GM12878 (cell line): ENCODE measurements at regions not wholly inside any gene's neighbourhood (a gene's known extent, or its start where the extent isn't known, plus 50 kb on each side); places are given as distances from the start of the nearest gene placed in this dataset.

Experiments
- ATAC-seq: fragments of 200-7000 bp; cut with Tn5 transposase; 3 replicates; pipeline ENCODE4 v1.9.1; 2020; ENCODE audit warnings: mild to moderate bottlenecking, moderate library complexity
- BruUV-seq: library from RNA; stranded (reverse); fragments of 400-500 nt; replicated peaks from 2 replicates; lab custom pipeline; 2021; lab: Mats Ljungman, UMichigan
- CTCF ChIA-PET: fragments of 300-600 bp; sonication (Branson Sonifier 250); formaldehyde crosslinking; extraction: SDS; loops from one replicate; lab custom pipeline; 2021; ENCODE audit warnings: inconsistent platforms; lab: Yijun Ruan, JAX
- POLR2A ChIA-PET: fragments of 350-600 bp; formaldehyde crosslinking; extraction: SDS; loops from one replicate; lab custom pipeline; 2021; ENCODE audit warnings: inconsistent platforms; lab: Charles Lee
- RAD21 ChIA-PET: fragments of 300-600 bp; sonication (Branson Sonifier 250); formaldehyde crosslinking; loops from one replicate; lab custom pipeline; 2023; ENCODE audit warnings: antibody characterized with exemption; ENCODE audit not compliant: unreplicated experiment; lab: Charles Lee
- SMC1A ChIA-PET: fragments of 300-600 bp; sonication (Branson Sonifier 250); formaldehyde crosslinking; loops from one replicate; lab custom pipeline; 2023; ENCODE audit not compliant: unreplicated experiment, uncharacterized antibody; lab: Charles Lee
- DNase-seq: peaks from one replicate; pipeline ENCODE4 v3.0.0-alpha.2; 2011; ENCODE audit warnings: low read depth, low spot score
- FAIRE-seq: peaks from 3 replicates; lab custom pipeline; 2011; peaks lifted over from hg19 to GRCh38; lab: Jason Lieb, UNC
- H2AFZ ChIP-seq: 2 replicates; pipeline ENCODE4 v1.6.0; 2011; ENCODE audit warnings: low read depth, low read length, control low read depth; ENCODE audit not compliant: control insufficient read depth
- H3K27ac ChIP-seq: 2 replicates; pipeline ENCODE4 v1.5.1; 2011; ENCODE audit warnings: control low read depth; ENCODE audit not compliant: control insufficient read depth, insufficient read depth
- H3K27me3 ChIP-seq, 2 experiments: replicated peaks in 1 of 2; 2 replicates each; pipeline versions ENCODE4 v1.6.0 to v1.6.1; 2011; ENCODE audit warnings: low read length in 1 of 2; ENCODE audit not compliant: control insufficient read depth in 2 of 2, insufficient read depth in 2 of 2
- H3K36me3 ChIP-seq, 2 experiments: 2 replicates each; pipeline ENCODE4 v1.5.1; 2011; ENCODE audit warnings: low read length in 1 of 2; ENCODE audit not compliant: control insufficient read depth in 2 of 2, insufficient read depth in 2 of 2
- H3K4me1 ChIP-seq: 2 replicates; pipeline ENCODE4 v1.6.1; 2011; ENCODE audit warnings: mild to moderate bottlenecking, low read length, moderate library complexity, mixed read lengths; ENCODE audit not compliant: control insufficient read depth, insufficient read depth
- H3K4me2 ChIP-seq: 2 replicates; pipeline ENCODE4 v1.6.0; 2011; ENCODE audit warnings: control low read depth; ENCODE audit not compliant: control insufficient read depth, insufficient read depth
- H3K4me3 ChIP-seq: fragments of 200-600 bp; sonication (generic); 2 replicates; pipeline ENCODE4 v1.5.1; 2016
- H3K79me2 ChIP-seq: 2 replicates; pipeline ENCODE4 v1.6.0; 2011; ENCODE audit warnings: low read length; ENCODE audit not compliant: control insufficient read depth, insufficient read depth
- H3K9ac ChIP-seq: 2 replicates; pipeline ENCODE4 v1.8.0; 2011; ENCODE audit warnings: low read length, control low read depth, mixed read lengths; ENCODE audit not compliant: control insufficient read depth, insufficient read depth
- H3K9me3 ChIP-seq: replicated peaks from 3 replicates; pipeline ENCODE4 v1.5.1; 2011; ENCODE audit warnings: mild to moderate bottlenecking, low read length; ENCODE audit not compliant: control insufficient read depth, insufficient read depth
- H4K20me1 ChIP-seq: 2 replicates; pipeline ENCODE4 v1.6.0; 2011; ENCODE audit not compliant: control insufficient read depth, insufficient read depth
- DPF2 ChIP-seq: fragments of 450-650 bp; IDR thresholded peaks from 2 replicates; pipeline ENCODE4 v1.6.1; 2017; ENCODE audit warnings: mild to moderate bottlenecking
- FOXM1 ChIP-seq: IDR thresholded peaks from 2 replicates; pipeline ENCODE4 v1.6.1; 2012; ENCODE audit warnings: low read depth, mild to moderate bottlenecking, inconsistent platforms, low read length, moderate library complexity
- IKZF1 ChIP-seq: fragments of 450-650 bp; conservative IDR thresholded peaks from 2 replicates; pipeline ENCODE4 v1.6.1; 2017; ENCODE audit warnings: antibody characterized with exemption, mild to moderate bottlenecking
- MEF2B ChIP-seq: fragments of 450-650 bp; IDR thresholded peaks from 2 replicates; pipeline ENCODE4 v1.6.1; 2018; ENCODE audit warnings: mild to moderate bottlenecking, moderate library complexity; ENCODE audit not compliant: partially characterized antibody, poor library complexity, severe bottlenecking
- RCOR1 ChIP-seq: conservative IDR thresholded peaks from 2 replicates; pipeline ENCODE4 v1.6.1; 2012; ENCODE audit warnings: low read depth, low read length, improper control_type of control experiment
- RUNX3 ChIP-seq: IDR thresholded peaks from 2 replicates; pipeline ENCODE4 v1.6.1; 2012; ENCODE audit warnings: low read length, inconsistent platforms
- SIX5 ChIP-seq: IDR thresholded peaks from 2 replicates; pipeline ENCODE4 v1.6.1; 2011; ENCODE audit warnings: mild to moderate bottlenecking, low read depth, low read length, moderate library complexity; ENCODE audit not compliant: severe bottlenecking
- YBX1 ChIP-seq: fragments of 450-650 bp; IDR thresholded peaks from 2 replicates; pipeline ENCODE4 v1.6.1; 2016; ENCODE audit warnings: antibody characterized with exemption
- ZNF207 ChIP-seq: fragments of 450-650 bp; IDR thresholded peaks from 2 replicates; pipeline ENCODE4 v1.6.1; 2014; ENCODE audit warnings: antibody characterized with exemption, mild to moderate bottlenecking, borderline replicate concordance
- ZZZ3 ChIP-seq: IDR thresholded peaks from 2 replicates; pipeline ENCODE4 v1.6.1; 2011; ENCODE audit warnings: low read depth; ENCODE audit not compliant: control insufficient read depth, insufficient read length
- WGBS: methylation state at CpG from one replicate; pipeline ENCODE4 v1.1.6; 2016; ENCODE audit warnings: low lambda C conversion rate; ENCODE audit not compliant: insufficient replicate concordance, insufficient coverage; ENCODE audit errors: missing lambda C conversion rate; 5-methylcytosine and 5-hydroxymethylcytosine counted together
- in situ Hi-C: fragments of 300-500 bp; cut with MboI; formaldehyde crosslinking; loops from 9 replicates; pipeline ENCODE4 v1.14.3; 2018; ENCODE audit warnings: mixed read lengths
- intact Hi-C: fragments of 100-400 bp; cut with micrococcal nuclease; formaldehyde crosslinking; loops from one replicate; pipeline ENCODE4 v1.14.2; 2022; ENCODE audit not compliant: unreplicated experiment
- TF ChIP-seq, protein P1 (sequence below): fragments of 450-650 bp; conservative IDR thresholded peaks from 2 replicates; pipeline ENCODE4 v1.6.1; 2017; ENCODE audit warnings: mild to moderate bottlenecking, moderate library complexity
- TF ChIP-seq, protein P2 (sequence below): IDR thresholded peaks from 2 replicates; pipeline ENCODE4 v1.6.1; 2011; ENCODE audit warnings: low read depth, mild to moderate bottlenecking, low read length, moderate library complexity, borderline replicate concordance; ENCODE audit errors: extremely low read depth
- TF ChIP-seq, protein P3 (sequence below): fragments of 450-650 bp; formaldehyde crosslinking; IDR thresholded peaks from 2 replicates; pipeline ENCODE4 v1.4.0; 2020; ENCODE audit warnings: mild to moderate bottlenecking, moderate library complexity

DNA sequence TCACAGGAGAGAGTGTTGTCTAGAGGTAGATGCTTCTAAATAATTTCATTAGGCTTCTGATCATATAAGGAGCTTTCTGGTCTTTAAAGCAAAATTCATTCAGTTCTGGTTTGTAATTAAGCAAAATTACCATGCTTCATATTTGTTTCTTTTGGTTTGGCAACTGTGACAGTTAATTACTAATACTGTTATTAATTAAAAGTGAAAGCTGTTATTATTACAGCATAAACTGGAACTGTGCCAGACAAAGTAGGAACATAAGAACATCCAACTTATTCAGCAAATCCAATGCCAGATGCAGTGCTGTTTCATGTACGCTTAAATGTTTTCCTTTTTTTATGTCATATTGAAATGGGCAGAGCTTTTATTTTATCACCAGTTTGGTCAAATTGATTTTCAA lies 70.4 kb upstream of the DAB2 start:
- Histone ChIP-seq H3K79me2 (no peaks in the 10 kb centered on the region), H3K9me3 (no peaks in the 10 kb centered on the region), H3K4me3 (no peak overlapping the region), H3K36me3 (no peaks in the 10 kb centered on the region), H3K4me1 (no peaks in the 10 kb centered on the region), H3K27me3 (no peaks in the 10 kb centered on the region), H4K20me1 (no peaks in the 10 kb centered on the region), H3K9ac (no peak overlapping the region), H2AFZ (no peak overlapping the region), H3K4me2 (no peak overlapping the region), H3K27ac (no peak overlapping the region)
- DNase-seq (no peak), FAIRE-seq (no peak), ATAC-seq (no peak)
- TF ChIP-seq IKZF1: no peak
- TF ChIP-seq, protein P1, sequence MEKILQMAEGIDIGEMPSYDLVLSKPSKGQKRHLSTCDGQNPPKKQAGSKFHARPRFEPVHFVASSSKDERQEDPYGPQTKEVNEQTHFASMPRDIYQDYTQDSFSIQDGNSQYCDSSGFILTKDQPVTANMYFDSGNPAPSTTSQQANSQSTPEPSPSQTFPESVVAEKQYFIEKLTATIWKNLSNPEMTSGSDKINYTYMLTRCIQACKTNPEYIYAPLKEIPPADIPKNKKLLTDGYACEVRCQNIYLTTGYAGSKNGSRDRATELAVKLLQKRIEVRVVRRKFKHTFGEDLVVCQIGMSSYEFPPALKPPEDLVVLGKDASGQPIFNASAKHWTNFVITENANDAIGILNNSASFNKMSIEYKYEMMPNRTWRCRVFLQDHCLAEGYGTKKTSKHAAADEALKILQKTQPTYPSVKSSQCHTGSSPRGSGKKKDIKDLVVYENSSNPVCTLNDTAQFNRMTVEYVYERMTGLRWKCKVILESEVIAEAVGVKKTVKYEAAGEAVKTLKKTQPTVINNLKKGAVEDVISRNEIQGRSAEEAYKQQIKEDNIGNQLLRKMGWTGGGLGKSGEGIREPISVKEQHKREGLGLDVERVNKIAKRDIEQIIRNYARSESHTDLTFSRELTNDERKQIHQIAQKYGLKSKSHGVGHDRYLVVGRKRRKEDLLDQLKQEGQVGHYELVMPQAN: no peak
- no TSS peak for BruUV-seq
- ChIA-PET SMC1A (interaction anchor here (0.6 kb wide), 1 partner anchor 662 kb away, joined by 3 read pairs; no protein-coding TSS in a partner anchor), CTCF (no interaction called here), POLR2A (no interaction called here), RAD21 (no interaction called here)
- intact Hi-C loops: no loop called here
- in situ Hi-C loops: no loop called here
- 42% methylated on average over 1 of the region's 1 CpG for WGBS

DNA sequence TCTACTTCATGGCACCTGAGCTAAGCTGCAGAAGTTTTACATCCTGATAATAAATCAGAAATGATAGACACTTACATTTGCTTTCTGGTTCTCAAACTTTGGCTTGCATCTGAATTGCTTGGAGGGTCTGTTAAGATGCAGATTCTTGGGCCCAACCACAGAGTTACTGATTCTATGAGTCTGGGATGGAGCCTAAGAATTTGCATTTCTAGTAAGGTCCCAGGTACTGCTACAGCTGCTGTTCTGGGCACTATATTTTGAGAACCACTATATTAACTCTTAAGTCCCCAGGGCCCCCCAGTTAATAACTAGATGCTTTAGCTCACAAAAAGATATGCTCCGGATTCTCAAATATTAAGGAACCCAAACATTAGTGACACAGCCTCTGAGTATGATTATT lies 69.8 kb upstream of the DAB2 start:
- Histone ChIP-seq H3K27ac (no peak overlapping the region), H3K4me3 (no peak overlapping the region), H3K9ac (no peak overlapping the region), H3K4me2 (no peak overlapping the region), H4K20me1 (no peaks in the 10 kb centered on the region), H3K79me2 (no peaks in the 10 kb centered on the region), H3K4me1 (no peaks in the 10 kb centered on the region), H3K36me3 (no peaks in the 10 kb centered on the region), H2AFZ (no peak overlapping the region), H3K27me3 (no peaks in the 10 kb centered on the region), H3K9me3 (no peaks in the 10 kb centered on the region)
- ATAC-seq: no peak
- intact Hi-C loops: no loop called here
- no peak for FAIRE-seq
- DNase-seq: no peak
- RAD21 ChIA-PET: no interaction called here
- no TSS peak for BruUV-seq
- in situ Hi-C loops: no loop called here
- 0% methylated on average over 1 of the region's 1 CpG for WGBS
- SMC1A ChIA-PET: no interaction called here
- CTCF ChIA-PET: no interaction called here
- POLR2A ChIA-PET: no interaction called here
- no peak for TF ChIP-seq ZNF207
- no peak for TF ChIP-seq MEF2B
- TF ChIP-seq YBX1: no peak
- TF ChIP-seq RUNX3: no peak
- no peak for TF ChIP-seq DPF2
- no peak for TF ChIP-seq RCOR1
- TF ChIP-seq SIX5: no peak
- TF ChIP-seq, protein P2, sequence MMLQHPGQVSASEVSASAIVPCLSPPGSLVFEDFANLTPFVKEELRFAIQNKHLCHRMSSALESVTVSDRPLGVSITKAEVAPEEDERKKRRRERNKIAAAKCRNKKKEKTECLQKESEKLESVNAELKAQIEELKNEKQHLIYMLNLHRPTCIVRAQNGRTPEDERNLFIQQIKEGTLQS: no peak
- TF ChIP-seq FOXM1: no peak
- TF ChIP-seq ZZZ3: no peak
- TF ChIP-seq, protein P3, sequence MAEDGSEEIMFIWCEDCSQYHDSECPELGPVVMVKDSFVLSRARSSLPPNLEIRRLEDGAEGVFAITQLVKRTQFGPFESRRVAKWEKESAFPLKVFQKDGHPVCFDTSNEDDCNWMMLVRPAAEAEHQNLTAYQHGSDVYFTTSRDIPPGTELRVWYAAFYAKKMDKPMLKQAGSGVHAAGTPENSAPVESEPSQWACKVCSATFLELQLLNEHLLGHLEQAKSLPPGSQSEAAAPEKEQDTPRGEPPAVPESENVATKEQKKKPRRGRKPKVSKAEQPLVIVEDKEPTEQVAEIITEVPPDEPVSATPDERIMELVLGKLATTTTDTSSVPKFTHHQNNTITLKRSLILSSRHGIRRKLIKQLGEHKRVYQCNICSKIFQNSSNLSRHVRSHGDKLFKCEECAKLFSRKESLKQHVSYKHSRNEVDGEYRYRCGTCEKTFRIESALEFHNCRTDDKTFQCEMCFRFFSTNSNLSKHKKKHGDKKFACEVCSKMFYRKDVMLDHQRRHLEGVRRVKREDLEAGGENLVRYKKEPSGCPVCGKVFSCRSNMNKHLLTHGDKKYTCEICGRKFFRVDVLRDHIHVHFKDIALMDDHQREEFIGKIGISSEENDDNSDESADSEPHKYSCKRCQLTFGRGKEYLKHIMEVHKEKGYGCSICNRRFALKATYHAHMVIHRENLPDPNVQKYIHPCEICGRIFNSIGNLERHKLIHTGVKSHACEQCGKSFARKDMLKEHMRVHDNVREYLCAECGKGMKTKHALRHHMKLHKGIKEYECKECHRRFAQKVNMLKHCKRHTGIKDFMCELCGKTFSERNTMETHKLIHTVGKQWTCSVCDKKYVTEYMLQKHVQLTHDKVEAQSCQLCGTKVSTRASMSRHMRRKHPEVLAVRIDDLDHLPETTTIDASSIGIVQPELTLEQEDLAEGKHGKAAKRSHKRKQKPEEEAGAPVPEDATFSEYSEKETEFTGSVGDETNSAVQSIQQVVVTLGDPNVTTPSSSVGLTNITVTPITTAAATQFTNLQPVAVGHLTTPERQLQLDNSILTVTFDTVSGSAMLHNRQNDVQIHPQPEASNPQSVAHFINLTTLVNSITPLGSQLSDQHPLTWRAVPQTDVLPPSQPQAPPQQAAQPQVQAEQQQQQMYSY: no peak
